ENCODE measurements at regions not wholly inside any gene's neighbourhood (a gene's known extent, or its start where the extent isn't known, plus 50 kb on each side); places are given as distances from the start of the nearest gene placed in this dataset.

DNA sequence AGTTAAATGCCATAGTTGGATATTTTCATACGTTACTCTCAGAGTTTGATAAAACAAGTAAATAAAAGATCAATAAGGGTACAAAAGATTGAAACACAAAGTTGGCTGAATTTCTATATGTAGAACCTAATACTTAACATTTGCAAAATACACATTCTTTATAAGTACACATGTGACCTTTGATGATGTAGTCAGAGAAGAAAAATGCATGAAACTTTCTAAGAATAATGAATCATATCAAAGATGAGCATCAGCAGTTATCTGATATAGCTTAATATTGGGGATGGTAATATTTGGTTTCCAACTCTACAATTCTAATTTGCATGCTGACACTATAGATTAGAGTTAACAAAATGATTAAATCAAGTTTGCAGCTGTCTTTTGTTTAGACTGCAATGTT is 188.0 kb upstream of the TGFBR2 start:
- no peak for TF ChIP-seq POLR2A (IDR thresholded peaks at IDR 0.05; ENCODE audit: low read depth, low read length)
- TF ChIP-seq, protein P1, sequence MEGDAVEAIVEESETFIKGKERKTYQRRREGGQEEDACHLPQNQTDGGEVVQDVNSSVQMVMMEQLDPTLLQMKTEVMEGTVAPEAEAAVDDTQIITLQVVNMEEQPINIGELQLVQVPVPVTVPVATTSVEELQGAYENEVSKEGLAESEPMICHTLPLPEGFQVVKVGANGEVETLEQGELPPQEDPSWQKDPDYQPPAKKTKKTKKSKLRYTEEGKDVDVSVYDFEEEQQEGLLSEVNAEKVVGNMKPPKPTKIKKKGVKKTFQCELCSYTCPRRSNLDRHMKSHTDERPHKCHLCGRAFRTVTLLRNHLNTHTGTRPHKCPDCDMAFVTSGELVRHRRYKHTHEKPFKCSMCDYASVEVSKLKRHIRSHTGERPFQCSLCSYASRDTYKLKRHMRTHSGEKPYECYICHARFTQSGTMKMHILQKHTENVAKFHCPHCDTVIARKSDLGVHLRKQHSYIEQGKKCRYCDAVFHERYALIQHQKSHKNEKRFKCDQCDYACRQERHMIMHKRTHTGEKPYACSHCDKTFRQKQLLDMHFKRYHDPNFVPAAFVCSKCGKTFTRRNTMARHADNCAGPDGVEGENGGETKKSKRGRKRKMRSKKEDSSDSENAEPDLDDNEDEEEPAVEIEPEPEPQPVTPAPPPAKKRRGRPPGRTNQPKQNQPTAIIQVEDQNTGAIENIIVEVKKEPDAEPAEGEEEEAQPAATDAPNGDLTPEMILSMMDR (conservative IDR thresholded peaks at IDR 0.05; ENCODE audit: low read depth, low read length), result no peak
- TF ChIP-seq RAD21 (IDR thresholded peaks at IDR 0.05; ENCODE audit: low read length), result no peak
- no peak for TF ChIP-seq MAZ (IDR thresholded peaks at IDR 0.05; ENCODE audit: borderline replicate concordance, low read depth, low read length)
- TF ChIP-seq MXI1 (IDR thresholded peaks at IDR 0.05; ENCODE audit: borderline replicate concordance, low read depth, low read length), result no peak
- TF ChIP-seq CEBPB (IDR thresholded peaks at IDR 0.05; ENCODE audit: low read depth, low read length), result no peak
- TF ChIP-seq, protein P2, sequence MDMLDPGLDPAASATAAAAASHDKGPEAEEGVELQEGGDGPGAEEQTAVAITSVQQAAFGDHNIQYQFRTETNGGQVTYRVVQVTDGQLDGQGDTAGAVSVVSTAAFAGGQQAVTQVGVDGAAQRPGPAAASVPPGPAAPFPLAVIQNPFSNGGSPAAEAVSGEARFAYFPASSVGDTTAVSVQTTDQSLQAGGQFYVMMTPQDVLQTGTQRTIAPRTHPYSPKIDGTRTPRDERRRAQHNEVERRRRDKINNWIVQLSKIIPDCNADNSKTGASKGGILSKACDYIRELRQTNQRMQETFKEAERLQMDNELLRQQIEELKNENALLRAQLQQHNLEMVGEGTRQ (IDR thresholded peaks at IDR 0.05; ENCODE audit: low read depth, low read length), result 0 out of 2 replicates have a peak, but pooled peaks have one; percentile 17
- no peak for TF ChIP-seq RFX5 (IDR thresholded peaks at IDR 0.05; ENCODE audit: low read depth, low read length)
- no peak for TF ChIP-seq BHLHE40 (IDR thresholded peaks at IDR 0.05; ENCODE audit: low read depth, low read length)
- TF ChIP-seq, protein P3, sequence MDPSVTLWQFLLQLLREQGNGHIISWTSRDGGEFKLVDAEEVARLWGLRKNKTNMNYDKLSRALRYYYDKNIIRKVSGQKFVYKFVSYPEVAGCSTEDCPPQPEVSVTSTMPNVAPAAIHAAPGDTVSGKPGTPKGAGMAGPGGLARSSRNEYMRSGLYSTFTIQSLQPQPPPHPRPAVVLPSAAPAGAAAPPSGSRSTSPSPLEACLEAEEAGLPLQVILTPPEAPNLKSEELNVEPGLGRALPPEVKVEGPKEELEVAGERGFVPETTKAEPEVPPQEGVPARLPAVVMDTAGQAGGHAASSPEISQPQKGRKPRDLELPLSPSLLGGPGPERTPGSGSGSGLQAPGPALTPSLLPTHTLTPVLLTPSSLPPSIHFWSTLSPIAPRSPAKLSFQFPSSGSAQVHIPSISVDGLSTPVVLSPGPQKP (IDR thresholded peaks at IDR 0.05; ENCODE audit: borderline replicate concordance, low read depth, low read length), result no peak

Measured in IMR-90 (cell line).